ENCODE measurements at regions not wholly inside any gene's neighbourhood (a gene's known extent, or its start where the extent isn't known, plus 50 kb on each side); places are given as distances from the start of the nearest gene placed in this dataset.

GRCh38 chr10:56240471-56240870, 120.6 kb downstream of the ZWINT start:
- TF ChIP-seq POLR2A (IDR thresholded peaks at IDR 0.05) (no peak), CTCF (IDR thresholded peaks at IDR 0.05) (no peak)

Measured in tibial nerve (tissue), 3 donors.